HG03442 (cell line): ENCODE measurements at regions not wholly inside any gene's neighbourhood (a gene's known extent, or its start where the extent isn't known, plus 50 kb on each side); places are given as distances from the start of the nearest gene placed in this dataset.

Experiments used
- ATAC-seq: cut with Tn5 transposase; IDR thresholded peaks from one replicate; pipeline ENCODE4 v1.9.1; 2021; ENCODE audit warnings: mild to moderate bottlenecking, moderate library complexity; ENCODE audit not compliant: unreplicated experiment

GRCh38 chr10:65518379-65518778 is 1407.5 kb upstream of the LRRTM3 start:
- ATAC-seq, result no peak

- no peak for ATAC-seq
Measured at GRCh38 chr10:65528986-65529385, 1396.8 kb upstream of the LRRTM3 start.

- ATAC-seq, result no peak
Measured at GRCh38 chr10:65531545-65531944, 1394.3 kb upstream of the LRRTM3 start.

- ATAC-seq, result no peak
Measured at GRCh38 chr10:65534771-65535170, 1391.1 kb upstream of the LRRTM3 start.

GRCh38 chr10:65544756-65545155 is 1381.1 kb upstream of the LRRTM3 start:
- ATAC-seq, result no peak

- ATAC-seq, result no peak
Measured at GRCh38 chr10:65548001-65548400, 1377.8 kb upstream of the LRRTM3 start.

- ATAC-seq, result no peak
Measured at GRCh38 chr10:65550761-65551160, 1375.1 kb upstream of the LRRTM3 start.

- ATAC-seq, result no peak
Measured at GRCh38 chr10:65555192-65555591, 1370.6 kb upstream of the LRRTM3 start.

GRCh38 chr10:65556006-65556405 is 1369.8 kb upstream of the LRRTM3 start:
- no peak for ATAC-seq

GRCh38 chr10:65559369-65559768 is 1366.5 kb upstream of the LRRTM3 start:
- no peak for ATAC-seq

- no peak for ATAC-seq
Measured at GRCh38 chr10:65565246-65565645, 1360.6 kb upstream of the LRRTM3 start.

GRCh38 chr10:65566906-65567305 is 1358.9 kb upstream of the LRRTM3 start:
- no peak for ATAC-seq

GRCh38 chr10:65570143-65571010 is 1355.5 kb upstream of the LRRTM3 start:
- ATAC-seq, result no peak

GRCh38 chr10:65571011-65571570 is 1354.7 kb upstream of the LRRTM3 start:
- ATAC-seq, result no peak

- no peak for ATAC-seq
Measured at GRCh38 chr10:65581426-65582026, 1344.3 kb upstream of the LRRTM3 start.

- no peak for ATAC-seq
Measured at GRCh38 chr10:65602182-65602865, 1323.5 kb upstream of the LRRTM3 start.

- ATAC-seq, result no peak
Measured at GRCh38 chr10:65611592-65611991, 1314.2 kb upstream of the LRRTM3 start.

- ATAC-seq, result no peak
Measured at GRCh38 chr10:65614956-65615565, 1310.8 kb upstream of the LRRTM3 start.

- ATAC-seq, result no peak
Measured at GRCh38 chr10:65618126-65618525, 1307.7 kb upstream of the LRRTM3 start.

- no peak for ATAC-seq
Measured at GRCh38 chr10:65620404-65621048, 1305.3 kb upstream of the LRRTM3 start.

GRCh38 chr10:65622608-65623007 is 1303.2 kb upstream of the LRRTM3 start:
- no peak for ATAC-seq
